ENCODE measurements at regions not wholly inside any gene's neighbourhood (a gene's known extent, or its start where the extent isn't known, plus 50 kb on each side); places are given as distances from the start of the nearest gene placed in this dataset.

DNA sequence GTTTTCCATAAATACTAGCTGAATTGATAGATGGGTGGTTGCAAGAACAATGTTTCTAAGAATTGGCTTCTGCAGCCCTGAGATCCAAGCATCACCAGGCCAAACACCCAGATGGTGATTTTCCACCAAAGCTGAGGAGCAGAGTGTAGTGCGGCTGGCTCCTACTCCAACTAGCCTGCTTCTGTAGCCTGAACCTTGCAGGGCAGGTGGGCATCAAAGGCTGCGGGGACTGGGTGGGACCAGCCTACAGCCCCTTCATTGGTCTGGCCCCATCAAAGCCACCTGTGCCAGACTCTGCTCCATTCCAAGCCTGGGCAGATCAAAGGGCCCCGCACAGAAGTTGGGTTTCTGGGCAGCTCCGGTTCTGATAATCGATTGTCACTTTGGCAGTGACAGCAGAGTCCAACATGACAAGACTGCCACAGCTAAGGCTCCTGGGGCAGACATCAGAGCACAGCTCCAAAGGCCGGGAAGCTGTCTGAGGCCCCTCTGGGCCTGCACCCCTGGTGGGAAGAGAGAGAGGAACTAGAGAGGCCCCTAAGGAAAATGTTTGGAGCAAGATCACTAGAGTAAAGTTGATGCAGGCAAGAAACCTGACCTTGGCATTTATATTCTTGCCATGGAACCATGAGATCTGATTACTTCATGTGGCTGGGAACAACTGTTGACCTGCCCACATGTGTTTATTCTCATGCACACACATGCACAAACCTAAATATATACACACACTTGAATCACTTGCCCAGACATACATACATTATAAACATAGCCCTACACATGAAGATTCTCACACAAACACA lies 582.9 kb downstream of the INSC start:
- TF ChIP-seq, protein P1, sequence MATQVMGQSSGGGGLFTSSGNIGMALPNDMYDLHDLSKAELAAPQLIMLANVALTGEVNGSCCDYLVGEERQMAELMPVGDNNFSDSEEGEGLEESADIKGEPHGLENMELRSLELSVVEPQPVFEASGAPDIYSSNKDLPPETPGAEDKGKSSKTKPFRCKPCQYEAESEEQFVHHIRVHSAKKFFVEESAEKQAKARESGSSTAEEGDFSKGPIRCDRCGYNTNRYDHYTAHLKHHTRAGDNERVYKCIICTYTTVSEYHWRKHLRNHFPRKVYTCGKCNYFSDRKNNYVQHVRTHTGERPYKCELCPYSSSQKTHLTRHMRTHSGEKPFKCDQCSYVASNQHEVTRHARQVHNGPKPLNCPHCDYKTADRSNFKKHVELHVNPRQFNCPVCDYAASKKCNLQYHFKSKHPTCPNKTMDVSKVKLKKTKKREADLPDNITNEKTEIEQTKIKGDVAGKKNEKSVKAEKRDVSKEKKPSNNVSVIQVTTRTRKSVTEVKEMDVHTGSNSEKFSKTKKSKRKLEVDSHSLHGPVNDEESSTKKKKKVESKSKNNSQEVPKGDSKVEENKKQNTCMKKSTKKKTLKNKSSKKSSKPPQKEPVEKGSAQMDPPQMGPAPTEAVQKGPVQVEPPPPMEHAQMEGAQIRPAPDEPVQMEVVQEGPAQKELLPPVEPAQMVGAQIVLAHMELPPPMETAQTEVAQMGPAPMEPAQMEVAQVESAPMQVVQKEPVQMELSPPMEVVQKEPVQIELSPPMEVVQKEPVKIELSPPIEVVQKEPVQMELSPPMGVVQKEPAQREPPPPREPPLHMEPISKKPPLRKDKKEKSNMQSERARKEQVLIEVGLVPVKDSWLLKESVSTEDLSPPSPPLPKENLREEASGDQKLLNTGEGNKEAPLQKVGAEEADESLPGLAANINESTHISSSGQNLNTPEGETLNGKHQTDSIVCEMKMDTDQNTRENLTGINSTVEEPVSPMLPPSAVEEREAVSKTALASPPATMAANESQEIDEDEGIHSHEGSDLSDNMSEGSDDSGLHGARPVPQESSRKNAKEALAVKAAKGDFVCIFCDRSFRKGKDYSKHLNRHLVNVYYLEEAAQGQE (IDR thresholded peaks at IDR 0.05; ENCODE audit: unreplicated experiment), result no peak
- TF ChIP-seq JUNB (IDR thresholded peaks at IDR 0.05; ENCODE audit: unreplicated experiment), result no peak
- TF ChIP-seq, protein P2, sequence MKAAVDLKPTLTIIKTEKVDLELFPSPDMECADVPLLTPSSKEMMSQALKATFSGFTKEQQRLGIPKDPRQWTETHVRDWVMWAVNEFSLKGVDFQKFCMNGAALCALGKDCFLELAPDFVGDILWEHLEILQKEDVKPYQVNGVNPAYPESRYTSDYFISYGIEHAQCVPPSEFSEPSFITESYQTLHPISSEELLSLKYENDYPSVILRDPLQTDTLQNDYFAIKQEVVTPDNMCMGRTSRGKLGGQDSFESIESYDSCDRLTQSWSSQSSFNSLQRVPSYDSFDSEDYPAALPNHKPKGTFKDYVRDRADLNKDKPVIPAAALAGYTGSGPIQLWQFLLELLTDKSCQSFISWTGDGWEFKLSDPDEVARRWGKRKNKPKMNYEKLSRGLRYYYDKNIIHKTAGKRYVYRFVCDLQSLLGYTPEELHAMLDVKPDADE (IDR thresholded peaks at IDR 0.05), result no peak
- Histone ChIP-seq H3K36me3 (ENCODE audit: insufficient read depth) (no peaks in the 10 kb centered on the region), H3K79me2 (replicated peaks; ENCODE audit: insufficient read depth) (no peaks in the 10 kb centered on the region), H3K27ac (ENCODE audit: low read depth) (no peak overlapping the region), H3K4me1 (ENCODE audit: insufficient read depth) (no peaks in the 10 kb centered on the region), H3F3A (replicated peaks; ENCODE audit: low read depth) (no peaks in the 10 kb centered on the region), H3K27me3 (ENCODE audit: insufficient read depth) (no peaks in the 10 kb centered on the region), H4K20me1 (replicated peaks; ENCODE audit: insufficient read depth) (no peaks in the 10 kb centered on the region), H2AFZ (no peak overlapping the region), H3K4me3 (no peak overlapping the region), H3K4me2 (no peak overlapping the region), H3K9me2 (ENCODE audit: insufficient read depth) (0 out of 2 replicates have a peak, but pooled peaks cover 13% of the 10 kb centered on the region)
- H3K36me3 Mint-ChIP-seq (ENCODE audit: low read depth), result no peaks in the 10 kb centered on the region
- H3K4me3 Mint-ChIP-seq, result no peak overlapping the region
- DNase-seq (ENCODE audit: low spot score) (no peak), ATAC-seq (no peak)
- H3K27me3 Mint-ChIP-seq (ENCODE audit: insufficient read depth, low read depth, poor library complexity), result no peaks in the 10 kb centered on the region
- no peak overlapping the region for H3K27ac Mint-ChIP-seq
- H3K4me1 Mint-ChIP-seq, result no peaks in the 10 kb centered on the region
- no peaks in the 10 kb centered on the region for H3K9me3 Mint-ChIP-seq

DNA sequence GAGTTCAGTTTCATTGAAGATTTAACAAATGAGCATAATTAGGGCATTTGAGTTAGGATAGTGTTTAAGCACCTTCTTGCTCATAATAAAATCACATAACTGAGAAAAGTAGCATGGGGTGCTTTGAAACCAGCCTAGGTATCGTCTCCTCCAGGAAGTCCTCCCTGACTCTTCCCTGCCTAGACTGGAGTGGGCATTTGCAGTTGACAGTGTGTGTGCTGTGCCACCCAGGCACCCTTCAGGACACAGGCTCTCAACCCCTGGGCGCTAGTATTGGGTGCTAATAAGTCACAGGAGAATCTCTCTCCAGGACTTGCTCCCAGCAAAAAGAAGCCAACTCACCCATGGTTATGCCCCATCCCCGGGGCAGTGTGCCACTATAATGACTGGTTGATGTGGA lies 584.1 kb downstream of the INSC start:
- TF ChIP-seq EZH2 (IDR thresholded peaks at IDR 0.05; ENCODE audit: low read depth, unreplicated experiment) (no peak), STAT1 (IDR thresholded peaks at IDR 0.05; ENCODE audit: unreplicated experiment) (no peak)
- TF ChIP-seq, protein P1 (IDR thresholded peaks at IDR 0.05; ENCODE audit: unreplicated experiment), result no peak
- no peaks in the 10 kb centered on the region for H3K79me2 ChIP-seq (replicated peaks; ENCODE audit: insufficient read depth)
- H3K27me3 ChIP-seq (ENCODE audit: insufficient read depth), result no peaks in the 10 kb centered on the region
- no peaks in the 10 kb centered on the region for H3F3A ChIP-seq (replicated peaks; ENCODE audit: low read depth)
- H3K4me3 Mint-ChIP-seq, result no peak overlapping the region
- no peaks in the 10 kb centered on the region for H3K27me3 Mint-ChIP-seq (ENCODE audit: insufficient read depth, low read depth, poor library complexity)
- 0 out of 2 replicates have a peak, but pooled peaks cover 18% of the 10 kb centered on the region for H3K9me2 ChIP-seq (ENCODE audit: insufficient read depth)
- H3K36me3 Mint-ChIP-seq (ENCODE audit: low read depth), result no peaks in the 10 kb centered on the region
- H3K4me1 Mint-ChIP-seq, result no peaks in the 10 kb centered on the region
- H3K4me1 ChIP-seq (ENCODE audit: insufficient read depth), result no peaks in the 10 kb centered on the region
- no peak for ATAC-seq
- no peak for DNase-seq (ENCODE audit: low spot score)
- no peaks in the 10 kb centered on the region for H4K20me1 ChIP-seq (replicated peaks; ENCODE audit: insufficient read depth)
- H3K4me3 ChIP-seq, result no peak overlapping the region
- no peak overlapping the region for H3K4me2 ChIP-seq
- no peak overlapping the region for H3K27ac Mint-ChIP-seq
- no peak overlapping the region for H3K27ac ChIP-seq (ENCODE audit: low read depth)
- H3K9me3 Mint-ChIP-seq, result no peaks in the 10 kb centered on the region
- no peak overlapping the region for H2AFZ ChIP-seq
- no peaks in the 10 kb centered on the region for H3K36me3 ChIP-seq (ENCODE audit: insufficient read depth)
